ENCODE measurements at regions not wholly inside any gene's neighbourhood (a gene's known extent, or its start where the extent isn't known, plus 50 kb on each side); places are given as distances from the start of the nearest gene placed in this dataset.
"Not testable (repeated sequence)": the region's sequence is repeated elsewhere in the genome, so short reads cannot be mapped to it uniquely, and the experiment has no call there.

GRCh38 chr22:33166206-33166605 lies 108.0 kb upstream of the SYN3 start:
- no peak overlapping the region for H3K4me3 ChIP-seq (ENCODE audit: low read length)
- TF ChIP-seq CTCF (conservative IDR thresholded peaks at IDR 0.05; ENCODE audit: low read length): no peak
- no peak for DNase-seq (ENCODE audit: low read depth)

- no peak for TF ChIP-seq CTCF (conservative IDR thresholded peaks at IDR 0.05; ENCODE audit: low read length)
- DNase-seq (ENCODE audit: low read depth): no peak
- H3K4me3 ChIP-seq (ENCODE audit: low read length): no peak overlapping the region
These were observed 105.6 kb upstream of the SYN3 start for GRCh38 chr22:33163815-33164214.

- no peak overlapping the region for H3K4me3 ChIP-seq (ENCODE audit: low read length)
- no peak for TF ChIP-seq CTCF (conservative IDR thresholded peaks at IDR 0.05; ENCODE audit: low read length)
- DNase-seq (ENCODE audit: low read depth): no peak
These were observed 104.0 kb upstream of the SYN3 start for GRCh38 chr22:33162196-33162595.

GRCh38 chr22:33160525-33160924 lies 102.3 kb upstream of the SYN3 start:
- TF ChIP-seq CTCF (conservative IDR thresholded peaks at IDR 0.05; ENCODE audit: low read length): no peak
- H3K4me3 ChIP-seq (ENCODE audit: low read length): no peak overlapping the region
- DNase-seq (ENCODE audit: low read depth): no peak

- not testable (repeated sequence) for DNase-seq (ENCODE audit: low read depth); H3K4me3 ChIP-seq (ENCODE audit: low read length)
These were observed 96.8 kb upstream of the SYN3 start for GRCh38 chr22:33154967-33155366.

- no peak for DNase-seq (ENCODE audit: low read depth)
- H3K4me3 ChIP-seq (ENCODE audit: low read length): no peak overlapping the region
- no peak for TF ChIP-seq CTCF (conservative IDR thresholded peaks at IDR 0.05; ENCODE audit: low read length)
These were observed 91.4 kb upstream of the SYN3 start for GRCh38 chr22:33149611-33150010.

- no peak for DNase-seq (ENCODE audit: low read depth)
- no peak for TF ChIP-seq CTCF (conservative IDR thresholded peaks at IDR 0.05; ENCODE audit: low read length)
- H3K4me3 ChIP-seq (ENCODE audit: low read length): no peak overlapping the region
These were observed 86.5 kb upstream of the SYN3 start for GRCh38 chr22:33144721-33145120.

Measured in AG10803 (cell line).